ENCODE measurements at regions not wholly inside any gene's neighbourhood (a gene's known extent, or its start where the extent isn't known, plus 50 kb on each side); places are given as distances from the start of the nearest gene placed in this dataset.

DNA sequence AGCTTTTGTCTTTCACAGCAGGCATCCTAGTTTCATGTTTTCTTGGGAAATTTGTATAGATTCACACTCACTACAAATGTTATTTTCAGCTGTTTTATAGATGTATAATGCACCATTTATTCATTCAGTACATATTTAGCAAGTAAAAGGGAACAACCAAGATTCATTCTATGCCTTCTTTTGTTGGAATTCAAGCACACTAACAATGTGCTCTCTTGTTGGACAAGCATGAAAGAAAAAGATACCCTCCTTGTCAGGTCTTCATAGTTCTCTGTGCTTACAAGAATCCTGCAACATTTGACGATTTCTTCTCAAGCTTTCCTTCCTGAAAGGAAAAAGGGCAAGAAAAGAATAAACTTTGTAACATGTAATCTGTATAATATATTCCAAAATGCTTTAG is 456.0 kb downstream of the USP25 start:
- no peak for TF ChIP-seq POLR2AphosphoS5 (IDR thresholded peaks at IDR 0.05; ENCODE audit: borderline replicate concordance, low read depth, low read length)
- no peak for TF ChIP-seq EZH2 (IDR thresholded peaks at IDR 0.05)

All from SK-N-MC (cell line).